WTC11 (cell line): ENCODE measurements at regions not wholly inside any gene's neighbourhood (a gene's known extent, or its start where the extent isn't known, plus 50 kb on each side); places are given as distances from the start of the nearest gene placed in this dataset.

Experiments used
- ATAC-seq: fragments of 200-7000 bp; cut with Tn5 transposase; 2 replicates; pipeline ENCODE4 v1.10.0; 2021; ENCODE audit warnings: mild to moderate bottlenecking, moderate library complexity
- CTCF ChIA-PET: fragments of 300-600 bp; sonication (Branson Sonifier 250); formaldehyde crosslinking; loops from one replicate; lab custom pipeline; 2021; ENCODE audit warnings: antibody characterized with exemption; lab: Charles Lee
- POLR2A ChIA-PET: fragments of 350-600 bp; sonication (Branson Sonifier 250); formaldehyde crosslinking; loops from one replicate; lab custom pipeline; 2021; ENCODE audit warnings: antibody characterized with exemption; lab: Charles Lee
- DNase-seq: peaks from one replicate; pipeline ENCODE4 v3.0.0; 2021; ENCODE audit warnings: low spot score
- H3K27ac Mint-ChIP-seq: 2 replicates; pipeline ENCODE4 v1.8.0; 2021; ENCODE audit warnings: mixed read lengths
- H3K27me3 Mint-ChIP-seq: 2 replicates; pipeline ENCODE4 v1.8.0; 2021; ENCODE audit warnings: low read depth, mild to moderate bottlenecking, moderate library complexity, mixed read lengths
- H3K36me3 Mint-ChIP-seq: 2 replicates; pipeline ENCODE4 v1.8.0; 2021; ENCODE audit warnings: mixed read lengths
- H3K4me1 Mint-ChIP-seq: 2 replicates; pipeline ENCODE4 v1.8.0; 2022; ENCODE audit warnings: mixed read lengths
- H3K4me3 Mint-ChIP-seq: 2 replicates; pipeline ENCODE4 v1.8.0; 2021; ENCODE audit warnings: mild to moderate bottlenecking, moderate library complexity, mixed read lengths
- H3K9me3 Mint-ChIP-seq: 2 replicates; pipeline ENCODE4 v1.8.0; 2021; ENCODE audit warnings: mixed read lengths
- CBFB ChIP-seq: sonication (generic); formaldehyde crosslinking; IDR thresholded peaks from 2 replicates; pipeline ENCODE4 v1.8.1; 2022; ENCODE audit warnings: mild to moderate bottlenecking, low read depth, missing genetic modification reagents
- CREB1 ChIP-seq: sonication (generic); formaldehyde crosslinking; IDR thresholded peaks from 2 replicates; pipeline ENCODE4 v1.8.0; 2023; ENCODE audit warnings: mild to moderate bottlenecking, missing genetic modification reagents
- CREM ChIP-seq: sonication (generic); formaldehyde crosslinking; IDR thresholded peaks from 2 replicates; pipeline ENCODE4 v1.8.1; 2022; ENCODE audit warnings: mild to moderate bottlenecking, missing genetic modification reagents, moderate library complexity
- ETV6 ChIP-seq: sonication (generic); formaldehyde crosslinking; IDR thresholded peaks from 2 replicates; pipeline ENCODE4 v1.8.1; 2022; ENCODE audit warnings: mild to moderate bottlenecking, missing genetic modification reagents
- FOXP4 ChIP-seq: sonication (generic); formaldehyde crosslinking; IDR thresholded peaks from 2 replicates; pipeline ENCODE4 v1.8.0; 2022; ENCODE audit warnings: mild to moderate bottlenecking, missing genetic modification reagents
- IRF1 ChIP-seq: sonication (generic); formaldehyde crosslinking; IDR thresholded peaks from 2 replicates; pipeline ENCODE4 v1.8.0; 2023; ENCODE audit warnings: missing genetic modification reagents
- MLX ChIP-seq: sonication (generic); formaldehyde crosslinking; IDR thresholded peaks from 2 replicates; pipeline ENCODE4 v1.8.1; 2023; ENCODE audit warnings: mild to moderate bottlenecking, missing genetic modification reagents, moderate library complexity
- NR2C2 ChIP-seq: sonication (generic); formaldehyde crosslinking; IDR thresholded peaks from 2 replicates; pipeline ENCODE4 v1.8.0; 2022; ENCODE audit warnings: mild to moderate bottlenecking, missing genetic modification reagents
- RORB ChIP-seq: fragments of 250-450 bp; sonication (Bioruptor Pico); IDR thresholded peaks from 2 replicates; pipeline ENCODE4 v1.9.0; 2021; ENCODE audit warnings: mild to moderate bottlenecking
- TCF7 ChIP-seq: sonication (generic); formaldehyde crosslinking; IDR thresholded peaks from 2 replicates; pipeline ENCODE4 v1.8.0; 2022; ENCODE audit warnings: mild to moderate bottlenecking, low read depth, missing genetic modification reagents, moderate library complexity
- TEAD1 ChIP-seq: sonication (generic); formaldehyde crosslinking; IDR thresholded peaks from 2 replicates; pipeline ENCODE4 v1.8.0; 2022; ENCODE audit warnings: mild to moderate bottlenecking, missing genetic modification reagents
- ZBTB21 ChIP-seq: sonication (generic); formaldehyde crosslinking; IDR thresholded peaks from 2 replicates; pipeline ENCODE4 v1.8.1; 2023; ENCODE audit warnings: mild to moderate bottlenecking, missing genetic modification reagents, borderline replicate concordance
- ZNF121 ChIP-seq: sonication (generic); formaldehyde crosslinking; IDR thresholded peaks from 2 replicates; pipeline ENCODE4 v1.8.0; 2023; ENCODE audit warnings: missing genetic modification reagents
- ZNF263 ChIP-seq: sonication (generic); formaldehyde crosslinking; IDR thresholded peaks from 2 replicates; pipeline ENCODE4 v1.8.1; 2022; ENCODE audit warnings: low read depth, mild to moderate bottlenecking, moderate library complexity, missing genetic modification reagents
- ZNF423 ChIP-seq: fragments of 250-450 bp; sonication (Bioruptor Pico); IDR thresholded peaks from 2 replicates; pipeline ENCODE4 v2.1.2; 2022; ENCODE audit warnings: mild to moderate bottlenecking, moderate library complexity
- TF ChIP-seq, protein P1 (sequence below): sonication (generic); formaldehyde crosslinking; IDR thresholded peaks from 2 replicates; pipeline ENCODE4 v1.8.0; 2022; ENCODE audit warnings: mild to moderate bottlenecking, missing genetic modification reagents
- TF ChIP-seq, protein P2 (sequence below): fragments of 250-450 bp; sonication (Bioruptor Pico); IDR thresholded peaks from 2 replicates; pipeline ENCODE4 v1.9.0; 2021; ENCODE audit warnings: mild to moderate bottlenecking, borderline replicate concordance
- TF ChIP-seq, protein P3 (sequence below): sonication (generic); formaldehyde crosslinking; IDR thresholded peaks from 2 replicates; pipeline ENCODE4 v1.8.1; 2023; ENCODE audit warnings: mild to moderate bottlenecking, missing genetic modification reagents, moderate library complexity

DNA sequence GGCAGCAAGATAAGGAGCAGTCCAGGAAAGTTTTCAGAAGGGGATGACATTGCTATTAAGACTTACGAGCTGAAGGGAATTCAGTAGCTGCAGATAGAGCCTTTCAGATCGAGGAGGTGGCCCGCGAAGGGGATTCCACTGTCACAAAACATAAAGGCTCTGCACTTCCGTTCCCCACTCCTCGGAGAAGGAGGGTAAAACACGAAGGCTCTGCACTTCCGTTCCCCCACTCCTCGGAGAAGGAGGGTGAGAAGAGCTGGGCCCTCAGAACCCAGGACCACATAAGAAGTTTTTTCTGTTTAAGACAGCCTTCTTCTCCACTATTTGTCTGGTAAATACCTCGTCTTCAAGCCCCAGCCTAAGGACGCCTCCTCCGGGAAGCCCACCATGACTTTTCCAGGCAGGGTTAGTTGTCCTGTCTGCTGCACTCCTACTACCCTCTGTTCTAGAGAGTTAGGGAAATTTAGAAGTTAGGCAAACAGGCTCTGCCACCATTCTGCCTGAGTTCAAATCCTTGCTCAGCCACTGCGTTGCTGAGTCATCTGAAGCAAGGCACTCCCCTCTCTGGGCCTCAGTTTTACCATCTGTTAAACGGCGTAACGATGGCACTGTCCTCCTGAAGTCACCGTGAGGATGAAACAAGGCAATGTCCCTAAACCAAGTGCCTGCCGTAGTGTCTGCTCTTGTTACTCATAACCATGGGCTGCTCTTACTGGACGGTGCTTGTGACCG is 134.1 kb upstream of the HES1 start (continued):
- no peak for TF ChIP-seq NR2C2 (CRISPR knock-in tag)
- no peak for TF ChIP-seq IRF1 (CRISPR knock-in tag)
- no peak for TF ChIP-seq CREM (CRISPR knock-in tag)
- no peak for TF ChIP-seq CREB1 (CRISPR knock-in tag)
- TF ChIP-seq, all 79 proteins: peak for 0

DNA sequence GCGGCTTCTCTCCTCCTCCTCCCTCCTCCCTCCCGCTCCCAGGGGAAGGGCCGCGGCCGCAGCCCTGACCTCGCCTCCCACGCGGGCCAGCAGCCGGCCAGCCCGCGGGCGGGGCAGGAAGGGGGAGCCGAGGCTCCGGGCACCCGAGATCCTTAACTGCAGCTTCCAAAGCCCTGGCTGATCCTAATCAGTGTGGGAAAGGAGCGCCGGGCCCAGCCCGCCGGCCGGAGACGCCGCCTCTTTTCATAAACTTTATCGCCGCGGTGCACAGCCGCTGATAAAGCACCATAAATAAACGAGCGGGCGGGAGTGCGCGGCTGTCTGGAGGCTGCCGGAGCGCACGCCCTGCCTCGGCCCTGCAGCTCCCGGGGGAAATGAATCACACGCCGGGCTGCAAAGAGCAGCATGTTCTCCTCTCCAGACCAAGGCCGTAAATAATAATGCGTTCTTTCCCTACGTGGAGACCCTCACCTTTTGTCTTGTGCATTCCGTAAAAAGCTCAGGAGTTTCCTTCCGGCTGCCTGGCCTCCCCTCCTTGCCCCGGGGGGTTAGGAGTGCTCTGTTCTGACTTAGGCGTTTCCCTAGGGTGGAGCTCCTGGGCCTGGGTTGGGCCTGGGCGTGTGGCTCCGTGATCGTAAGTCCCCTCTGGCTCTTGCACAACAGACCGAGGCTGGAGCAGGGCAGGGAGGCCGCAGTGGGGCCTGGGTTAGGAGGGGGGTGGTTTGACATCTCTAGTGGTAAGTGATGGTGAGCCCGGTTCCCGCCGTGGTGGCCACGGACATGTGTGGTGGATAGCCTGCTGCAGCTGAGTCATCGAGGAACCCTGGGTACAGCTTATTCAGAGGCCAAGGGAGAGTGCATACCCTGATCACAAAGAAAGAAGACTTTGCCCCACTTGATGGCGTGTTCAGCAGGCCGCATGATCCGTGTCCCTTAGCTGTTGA is 132.6 kb upstream of the HES1 start:
- no peak overlapping the region; the same call in 1 of the 2 replicates for H3K27ac Mint-ChIP-seq
- peaks cover 56% of the 10 kb centered on the region for H3K27me3 Mint-ChIP-seq
- DNase-seq (peak; percentile 38), ATAC-seq (peak; percentile 70)
- no peaks in the 10 kb centered on the region for H3K9me3 Mint-ChIP-seq
- H3K4me1 Mint-ChIP-seq, result peaks cover 50% of the 10 kb centered on the region
- POLR2A ChIA-PET, result interaction anchor here (0.6 to 1.3 kb wide), 4 partner anchors 129 to 223 kb away, joined by 3 read pairs; no protein-coding TSS in a partner anchor
- TF ChIP-seq CREM (CRISPR knock-in tag), result 0 out of 2 replicates have a peak, but pooled peaks have one; percentile 23
- TF ChIP-seq NR2C2 (CRISPR knock-in tag), result no peak
- no peak for TF ChIP-seq ZNF263 (CRISPR knock-in tag)
- TF ChIP-seq RORB (CRISPR knock-in tag), result no peak
- 0 out of 2 replicates have a peak, but pooled peaks have one; percentile 20 for TF ChIP-seq ZNF423 (CRISPR knock-in tag)
- TF ChIP-seq ZNF121 (CRISPR knock-in tag), result 0 out of 2 replicates have a peak, but pooled peaks have one; percentile 11
- TF ChIP-seq IRF1 (CRISPR knock-in tag), result 0 out of 2 replicates have a peak, but pooled peaks have one; percentile 56
- TF ChIP-seq FOXP4 (CRISPR knock-in tag), result peak; percentile 64; the same call in 1 of the 2 replicates
- TF ChIP-seq ETV6 (CRISPR knock-in tag), result peak; percentile 64; the same call in 1 of the 2 replicates
- TF ChIP-seq, protein P1, sequence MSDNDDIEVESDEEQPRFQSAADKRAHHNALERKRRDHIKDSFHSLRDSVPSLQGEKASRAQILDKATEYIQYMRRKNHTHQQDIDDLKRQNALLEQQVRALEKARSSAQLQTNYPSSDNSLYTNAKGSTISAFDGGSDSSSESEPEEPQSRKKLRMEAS (CRISPR knock-in tag), result peak; percentile 37; the same call in 1 of the 2 replicates
- H3K4me3 Mint-ChIP-seq, result peak overlapping the region; percentile 73
- CTCF ChIA-PET, result interaction anchor here (0.8 to 2.2 kb wide), 6 partner anchors 33 to 312 kb away, joined by 3 to 9 read pairs (median 4); no protein-coding TSS in a partner anchor
- no peaks in the 10 kb centered on the region for H3K36me3 Mint-ChIP-seq

GRCh38 chr3:194005930-194006501 is 129.9 kb upstream of the HES1 start:
- no peaks in the 10 kb centered on the region for H3K9me3 Mint-ChIP-seq
- ChIA-PET POLR2A (interaction anchor here (0.6 kb wide), 1 partner anchor 98 kb away, joined by 3 read pairs; no protein-coding TSS in a partner anchor), CTCF (interaction anchor here (0.8 kb wide), 1 partner anchor 125 kb away, joined by 3 read pairs; no protein-coding TSS in a partner anchor)
- H3K4me1 Mint-ChIP-seq, result peaks cover 53% of the 10 kb centered on the region
- no peaks in the 10 kb centered on the region for H3K36me3 Mint-ChIP-seq
- H3K27me3 Mint-ChIP-seq, result peaks cover 69% of the 10 kb centered on the region
- H3K4me3 Mint-ChIP-seq, result no peak overlapping the region
- DNase-seq, result no peak
- ATAC-seq, result peak; percentile 20; the same call in 1 of the 2 replicates
- no peak overlapping the region for H3K27ac Mint-ChIP-seq
- TF ChIP-seq, protein P2, sequence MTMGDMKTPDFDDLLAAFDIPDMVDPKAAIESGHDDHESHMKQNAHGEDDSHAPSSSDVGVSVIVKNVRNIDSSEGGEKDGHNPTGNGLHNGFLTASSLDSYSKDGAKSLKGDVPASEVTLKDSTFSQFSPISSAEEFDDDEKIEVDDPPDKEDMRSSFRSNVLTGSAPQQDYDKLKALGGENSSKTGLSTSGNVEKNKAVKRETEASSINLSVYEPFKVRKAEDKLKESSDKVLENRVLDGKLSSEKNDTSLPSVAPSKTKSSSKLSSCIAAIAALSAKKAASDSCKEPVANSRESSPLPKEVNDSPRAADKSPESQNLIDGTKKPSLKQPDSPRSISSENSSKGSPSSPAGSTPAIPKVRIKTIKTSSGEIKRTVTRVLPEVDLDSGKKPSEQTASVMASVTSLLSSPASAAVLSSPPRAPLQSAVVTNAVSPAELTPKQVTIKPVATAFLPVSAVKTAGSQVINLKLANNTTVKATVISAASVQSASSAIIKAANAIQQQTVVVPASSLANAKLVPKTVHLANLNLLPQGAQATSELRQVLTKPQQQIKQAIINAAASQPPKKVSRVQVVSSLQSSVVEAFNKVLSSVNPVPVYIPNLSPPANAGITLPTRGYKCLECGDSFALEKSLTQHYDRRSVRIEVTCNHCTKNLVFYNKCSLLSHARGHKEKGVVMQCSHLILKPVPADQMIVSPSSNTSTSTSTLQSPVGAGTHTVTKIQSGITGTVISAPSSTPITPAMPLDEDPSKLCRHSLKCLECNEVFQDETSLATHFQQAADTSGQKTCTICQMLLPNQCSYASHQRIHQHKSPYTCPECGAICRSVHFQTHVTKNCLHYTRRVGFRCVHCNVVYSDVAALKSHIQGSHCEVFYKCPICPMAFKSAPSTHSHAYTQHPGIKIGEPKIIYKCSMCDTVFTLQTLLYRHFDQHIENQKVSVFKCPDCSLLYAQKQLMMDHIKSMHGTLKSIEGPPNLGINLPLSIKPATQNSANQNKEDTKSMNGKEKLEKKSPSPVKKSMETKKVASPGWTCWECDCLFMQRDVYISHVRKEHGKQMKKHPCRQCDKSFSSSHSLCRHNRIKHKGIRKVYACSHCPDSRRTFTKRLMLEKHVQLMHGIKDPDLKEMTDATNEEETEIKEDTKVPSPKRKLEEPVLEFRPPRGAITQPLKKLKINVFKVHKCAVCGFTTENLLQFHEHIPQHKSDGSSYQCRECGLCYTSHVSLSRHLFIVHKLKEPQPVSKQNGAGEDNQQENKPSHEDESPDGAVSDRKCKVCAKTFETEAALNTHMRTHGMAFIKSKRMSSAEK, result no peak
- no peak for TF ChIP-seq CBFB (CRISPR knock-in tag)
- TF ChIP-seq TEAD1 (CRISPR knock-in tag), result no peak
- TF ChIP-seq TCF7 (CRISPR knock-in tag), result no peak
- no peak for TF ChIP-seq ZBTB21 (CRISPR knock-in tag)
- TF ChIP-seq MLX (CRISPR knock-in tag), result no peak
- TF ChIP-seq, protein P3, sequence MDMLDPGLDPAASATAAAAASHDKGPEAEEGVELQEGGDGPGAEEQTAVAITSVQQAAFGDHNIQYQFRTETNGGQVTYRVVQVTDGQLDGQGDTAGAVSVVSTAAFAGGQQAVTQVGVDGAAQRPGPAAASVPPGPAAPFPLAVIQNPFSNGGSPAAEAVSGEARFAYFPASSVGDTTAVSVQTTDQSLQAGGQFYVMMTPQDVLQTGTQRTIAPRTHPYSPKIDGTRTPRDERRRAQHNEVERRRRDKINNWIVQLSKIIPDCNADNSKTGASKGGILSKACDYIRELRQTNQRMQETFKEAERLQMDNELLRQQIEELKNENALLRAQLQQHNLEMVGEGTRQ (CRISPR knock-in tag), result no peak
